LoVo (cell line): ENCODE measurements at regions not wholly inside any gene's neighbourhood (a gene's known extent, or its start where the extent isn't known, plus 50 kb on each side); places are given as distances from the start of the nearest gene placed in this dataset.
A peak's percentile ranks its signal among the peaks of the same experiment; 100 is the strongest.

Source experiments
- DNase-seq: peaks from one replicate; pipeline ENCODE4 v3.0.0-alpha.2; 2016; ENCODE audit warnings: low spot score

DNA sequence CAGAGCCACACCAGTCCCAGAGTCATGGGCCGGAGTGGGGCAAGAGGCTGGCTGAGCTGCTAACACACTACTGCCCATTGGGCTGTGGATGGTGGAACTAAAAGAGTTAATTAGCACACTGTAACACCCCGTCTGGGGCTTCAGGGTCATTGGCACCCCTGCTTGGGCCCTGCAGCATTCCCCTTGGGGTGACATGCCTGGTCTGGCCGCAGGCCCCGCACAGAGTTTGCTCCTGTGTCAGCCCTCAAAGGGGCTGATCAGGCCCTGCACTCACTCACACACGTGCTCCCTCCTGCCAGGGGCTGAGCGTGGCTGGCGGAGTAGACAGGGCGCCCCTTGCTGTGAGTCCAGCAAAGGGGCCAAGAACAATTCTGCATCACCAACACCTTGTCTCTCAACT is 1499.6 kb upstream of the TMEM132C start:
- DNase-seq = no peak

GRCh38 chr12:126768517-126768916 is 1498.5 kb upstream of the TMEM132C start:
- DNase-seq = no peak

DNA sequence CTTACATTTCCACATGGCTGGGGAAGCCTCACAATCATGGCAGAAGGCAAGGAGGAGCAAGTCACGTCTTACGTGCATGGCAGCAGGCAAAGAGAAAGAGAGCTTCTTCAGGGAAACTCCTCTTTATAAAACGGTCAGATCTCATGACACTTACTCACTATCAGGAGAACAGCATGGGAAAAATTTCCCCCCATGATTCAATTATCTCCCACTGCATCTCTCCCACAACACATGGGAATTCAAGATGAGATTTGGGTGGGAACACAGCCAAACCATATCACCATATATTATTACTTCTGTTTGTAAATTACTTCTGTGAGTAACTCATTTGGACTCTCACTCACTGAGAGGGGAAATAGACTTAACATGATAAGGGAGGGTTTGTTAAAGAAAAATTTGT is 1496.8 kb upstream of the TMEM132C start:
- no peak for DNase-seq

DNA sequence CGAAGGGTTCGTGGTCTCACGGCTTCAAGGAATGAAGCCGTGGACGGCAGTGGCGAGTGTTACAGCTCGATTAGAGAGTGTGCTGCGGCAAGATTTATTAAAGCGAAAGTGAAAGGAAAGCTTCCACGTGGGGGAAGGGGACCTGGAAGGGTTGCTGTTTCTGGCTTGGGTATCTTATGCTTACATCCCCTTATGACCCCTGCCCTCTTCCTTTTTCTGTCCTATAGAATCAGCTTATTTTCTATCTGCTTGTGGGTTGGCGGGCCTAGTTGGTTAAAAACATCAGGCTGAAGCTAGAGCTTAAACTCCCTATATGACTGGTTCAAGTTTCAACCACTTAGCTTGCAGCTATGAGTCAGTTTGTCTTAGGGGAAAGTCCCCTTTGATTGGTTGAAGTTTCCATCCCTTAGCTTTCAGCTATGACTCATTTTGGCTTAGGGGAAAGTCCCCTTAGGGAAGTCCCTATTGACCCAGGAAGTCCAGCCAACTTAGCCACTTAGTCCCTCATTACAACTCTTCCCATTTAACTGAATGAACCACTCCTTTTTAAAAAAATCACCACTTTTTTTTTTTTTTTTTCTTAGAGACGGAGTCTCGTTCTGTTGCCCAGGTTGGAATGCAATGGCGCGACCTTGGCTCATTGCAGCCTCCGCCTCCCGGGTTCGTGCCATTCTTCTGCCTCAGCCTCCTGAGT is 1494.7 kb upstream of the TMEM132C start:
- peak; percentile 92 for DNase-seq

GRCh38 chr12:126773012-126773411 is 1494.0 kb upstream of the TMEM132C start:
- DNase-seq = no peak

GRCh38 chr12:126773491-126773890 is 1493.5 kb upstream of the TMEM132C start:
- DNase-seq = no peak

GRCh38 chr12:126776026-126776655 is 1490.8 kb upstream of the TMEM132C start:
- no peak for DNase-seq

DNA sequence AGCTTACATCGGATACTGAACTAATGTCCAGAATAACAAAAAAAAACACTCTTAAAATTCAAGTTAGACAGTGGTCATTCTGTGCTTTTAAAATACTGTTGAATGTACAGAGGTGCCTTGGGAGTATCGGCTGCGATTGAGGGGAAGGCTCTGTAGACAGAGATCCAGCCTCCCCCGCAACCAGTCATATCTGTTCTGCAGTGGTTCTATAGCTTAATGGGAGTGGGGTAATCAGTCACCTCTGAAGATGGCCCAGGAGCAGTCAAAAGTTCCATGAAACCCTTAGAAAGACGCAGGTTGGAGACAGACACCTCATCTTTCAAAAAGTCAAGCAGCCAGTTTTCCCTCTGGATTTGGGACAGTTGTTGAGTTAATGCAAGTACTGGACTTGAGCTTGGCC is 1486.6 kb upstream of the TMEM132C start:
- no peak for DNase-seq

DNA sequence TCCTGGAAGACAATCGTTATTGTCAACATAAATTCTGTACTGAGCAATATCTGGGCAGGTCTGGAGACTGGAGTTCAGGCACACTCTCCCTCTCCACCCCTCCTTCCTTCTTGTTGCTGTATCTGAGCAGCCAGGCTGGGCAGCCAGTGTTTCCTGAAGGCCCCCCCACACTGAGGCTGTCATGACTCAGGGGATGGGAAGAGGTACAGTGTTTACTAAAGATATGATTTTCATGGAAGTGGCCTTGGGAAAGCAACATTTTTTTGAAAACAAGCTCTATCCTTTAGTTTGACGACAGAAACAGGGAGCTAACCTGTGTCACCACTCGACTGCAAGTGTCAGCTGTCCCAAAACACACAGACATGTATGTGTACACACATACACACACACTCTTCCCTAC is 1485.4 kb upstream of the TMEM132C start:
- DNase-seq = no peak

GRCh38 chr12:126782083-126782482 is 1484.9 kb upstream of the TMEM132C start:
- no peak for DNase-seq

GRCh38 chr12:126784328-126784921 is 1482.5 kb upstream of the TMEM132C start:
- peak; percentile 62 for DNase-seq

GRCh38 chr12:126789963-126790362 is 1477.0 kb upstream of the TMEM132C start:
- no peak for DNase-seq

DNA sequence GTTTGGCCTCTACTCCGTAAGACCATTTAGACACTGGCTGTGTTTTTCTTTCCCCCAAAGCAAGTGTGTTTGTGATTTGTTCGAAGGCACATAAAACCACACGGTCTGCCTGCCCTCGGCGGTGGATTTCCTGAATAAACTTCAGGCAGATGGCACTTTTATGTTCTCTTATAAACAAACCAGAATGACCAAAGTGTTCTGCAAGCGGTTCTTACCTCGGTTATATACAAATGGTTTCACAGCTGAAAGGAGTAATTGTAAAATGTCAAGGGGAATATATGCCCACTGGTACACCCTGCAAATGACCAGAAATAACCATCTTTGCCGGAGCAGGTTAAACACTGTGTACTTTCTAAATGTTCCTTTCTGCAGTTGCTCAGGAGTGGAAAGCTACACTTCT is 1475.8 kb upstream of the TMEM132C start:
- DNase-seq = no peak

GRCh38 chr12:126792411-126792810 is 1474.6 kb upstream of the TMEM132C start:
- no peak for DNase-seq

GRCh38 chr12:126797525-126797924 is 1469.4 kb upstream of the TMEM132C start:
- DNase-seq = no peak

DNA sequence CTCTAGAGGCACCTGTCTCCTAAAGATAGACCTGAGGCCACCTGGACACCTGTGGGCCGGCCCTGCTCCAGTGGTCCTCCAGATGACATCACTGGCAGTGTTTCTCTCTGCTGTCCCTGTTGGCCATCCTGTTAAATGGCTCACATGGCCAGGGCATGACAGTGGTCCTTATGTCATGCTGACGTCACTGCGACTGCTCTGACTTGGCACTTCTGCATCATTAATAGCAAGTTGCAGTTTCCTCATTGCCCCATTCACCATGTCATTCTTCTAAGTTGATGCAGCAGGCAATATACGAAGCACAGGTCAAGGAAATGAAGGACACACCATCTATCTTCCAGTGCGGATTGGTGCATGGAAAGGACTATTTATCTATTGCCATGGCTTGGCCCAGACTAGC is 1468.5 kb upstream of the TMEM132C start:
- DNase-seq = no peak

GRCh38 chr12:126807312-126807865 is 1459.6 kb upstream of the TMEM132C start:
- DNase-seq = no peak

- DNase-seq = no peak
Observed at GRCh38 chr12:126811391-126811790, 1455.6 kb upstream of the TMEM132C start.

- DNase-seq = no peak
Observed at GRCh38 chr12:126819554-126819953, 1447.4 kb upstream of the TMEM132C start.

DNA sequence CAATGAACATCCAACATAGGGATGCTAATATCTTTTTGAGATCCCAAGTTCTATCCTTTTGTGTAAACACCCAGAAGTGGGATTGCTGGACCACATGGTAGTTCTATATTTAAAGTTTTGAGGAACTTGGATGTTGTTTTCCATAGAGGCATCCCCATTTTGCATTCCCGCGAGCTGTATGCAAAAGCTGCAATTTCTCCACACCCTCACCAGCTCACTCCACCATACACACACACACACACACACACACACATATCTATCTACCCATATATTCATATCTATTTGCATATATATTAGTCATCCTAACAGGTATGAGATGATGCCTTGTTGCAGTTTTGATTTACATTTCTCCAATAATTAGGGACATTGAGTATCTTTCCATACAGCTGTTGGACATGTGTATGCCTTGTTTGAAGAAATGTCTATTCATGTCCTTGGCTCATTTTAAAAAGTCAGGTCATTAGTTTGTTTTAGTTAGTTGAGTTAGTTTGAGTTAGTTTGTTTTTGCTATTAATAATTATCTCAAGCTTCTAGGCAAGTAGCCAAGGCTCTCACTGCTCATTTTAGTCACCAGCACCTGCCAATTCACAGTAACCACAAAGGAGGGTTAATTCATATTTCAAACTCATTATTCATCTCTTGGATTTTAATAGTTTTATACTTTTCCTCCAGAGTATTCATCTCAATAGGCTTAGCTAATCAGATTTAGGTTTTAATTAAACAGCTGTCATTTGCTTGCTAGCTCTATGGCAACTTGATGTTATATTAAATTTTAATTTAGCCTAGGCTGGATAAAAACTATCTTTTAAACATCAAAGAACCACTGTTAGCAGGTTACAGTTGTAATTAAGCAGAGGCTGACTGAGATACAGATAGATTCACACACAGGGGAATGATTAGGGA is 1435.9 kb upstream of the TMEM132C start:
- no peak for DNase-seq

GRCh38 chr12:126837697-126838096 is 1429.3 kb upstream of the TMEM132C start:
- no peak for DNase-seq
